DND-41 (cell line): ENCODE measurements at regions not wholly inside any gene's neighbourhood (a gene's known extent, or its start where the extent isn't known, plus 50 kb on each side); places are given as distances from the start of the nearest gene placed in this dataset.

Source experiments
- EZH2 ChIP-seq: IDR thresholded peaks from 3 replicates; pipeline ENCODE4 v1.6.1; 2012; ENCODE audit warnings: borderline replicate concordance, low read depth, mild to moderate bottlenecking, moderate library complexity, low read length, inconsistent platforms; ENCODE audit not compliant: severe bottlenecking
- TF ChIP-seq, protein P1 (sequence below): IDR thresholded peaks from 2 replicates; pipeline ENCODE4 v1.5.1; 2012; ENCODE audit warnings: borderline replicate concordance, low read length, moderate library complexity, mild to moderate bottlenecking; ENCODE audit not compliant: poor library complexity, severe bottlenecking; ENCODE audit errors: extremely low read depth

- TF ChIP-seq, protein P1, sequence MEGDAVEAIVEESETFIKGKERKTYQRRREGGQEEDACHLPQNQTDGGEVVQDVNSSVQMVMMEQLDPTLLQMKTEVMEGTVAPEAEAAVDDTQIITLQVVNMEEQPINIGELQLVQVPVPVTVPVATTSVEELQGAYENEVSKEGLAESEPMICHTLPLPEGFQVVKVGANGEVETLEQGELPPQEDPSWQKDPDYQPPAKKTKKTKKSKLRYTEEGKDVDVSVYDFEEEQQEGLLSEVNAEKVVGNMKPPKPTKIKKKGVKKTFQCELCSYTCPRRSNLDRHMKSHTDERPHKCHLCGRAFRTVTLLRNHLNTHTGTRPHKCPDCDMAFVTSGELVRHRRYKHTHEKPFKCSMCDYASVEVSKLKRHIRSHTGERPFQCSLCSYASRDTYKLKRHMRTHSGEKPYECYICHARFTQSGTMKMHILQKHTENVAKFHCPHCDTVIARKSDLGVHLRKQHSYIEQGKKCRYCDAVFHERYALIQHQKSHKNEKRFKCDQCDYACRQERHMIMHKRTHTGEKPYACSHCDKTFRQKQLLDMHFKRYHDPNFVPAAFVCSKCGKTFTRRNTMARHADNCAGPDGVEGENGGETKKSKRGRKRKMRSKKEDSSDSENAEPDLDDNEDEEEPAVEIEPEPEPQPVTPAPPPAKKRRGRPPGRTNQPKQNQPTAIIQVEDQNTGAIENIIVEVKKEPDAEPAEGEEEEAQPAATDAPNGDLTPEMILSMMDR = no peak
- no peak for TF ChIP-seq EZH2
These were observed 531.2 kb downstream of the KIF2B start for GRCh38 chr17:54353789-54354525.
